ENCODE measurements at regions not wholly inside any gene's neighbourhood (a gene's known extent, or its start where the extent isn't known, plus 50 kb on each side); places are given as distances from the start of the nearest gene placed in this dataset.

DNA sequence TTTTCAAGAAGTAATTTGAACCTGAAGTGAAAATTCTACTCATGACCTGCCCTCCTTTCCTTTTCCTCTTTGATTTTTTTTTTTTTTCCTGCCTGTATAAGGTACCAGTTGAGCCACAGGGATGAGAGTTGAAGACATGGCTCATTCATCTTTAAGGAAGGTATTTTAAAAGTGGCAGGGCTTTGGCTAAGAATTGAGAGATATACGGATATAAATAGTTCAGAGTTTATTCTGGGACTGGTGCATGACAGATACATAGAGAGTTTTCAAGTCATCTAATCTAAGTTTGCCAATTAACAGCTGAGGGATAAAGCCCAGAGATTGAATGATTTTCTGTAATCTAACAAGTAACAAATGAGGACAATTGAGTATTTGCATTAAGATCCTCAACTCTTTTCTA lies 69.8 kb downstream of the BTBD3 start:
- Histone ChIP-seq H3K27ac (no peak overlapping the region), H3K4me3 (no peak overlapping the region), H3K36me3 (no peaks in the 10 kb centered on the region), H3K27me3 (replicated peaks in 1 of 7) (no peaks in the 10 kb centered on the region), H3K9me3 (no peaks in the 10 kb centered on the region), H3K4me1 (no peaks in the 10 kb centered on the region)
- DNase-seq = no peak
- intact Hi-C loops (cut with DNase I; ENCODE audit: low total_unique reads) = no loop called here
- TF ChIP-seq POLR2AphosphoS5 (IDR thresholded peaks at IDR 0.05) (no peak), POLR2A (IDR thresholded peaks at IDR 0.05) (no peak), CTCF (IDR thresholded peaks at IDR 0.05 in 8 of 11, conservative IDR thresholded peaks at IDR 0.05 in 3 of 11) (no peak)
- 82 to 91% (median 88%) methylated on average over 1 of the region's 1 CpG for WGBS, 5 donors

- DNase-seq = no peak
- H3K36me3 ChIP-seq = no peaks in the 10 kb centered on the region
- no peak overlapping the region for H3K27ac ChIP-seq
- H3K27me3 ChIP-seq (replicated peaks in 1 of 7) = no peaks in the 10 kb centered on the region
- no peak overlapping the region for H3K4me3 ChIP-seq
- WGBS, 5 donors = 87 to 97% (median 95%) methylated on average over 7 of the region's 7 CpGs
- H3K9me3 ChIP-seq = no peaks in the 10 kb centered on the region
- no peaks in the 10 kb centered on the region for H3K4me1 ChIP-seq
- intact Hi-C loops (cut with DNase I; ENCODE audit: low total_unique reads) = no loop called here
- TF ChIP-seq CTCF (IDR thresholded peaks at IDR 0.05 in 8 of 11, conservative IDR thresholded peaks at IDR 0.05 in 3 of 11) (no peak), POLR2AphosphoS5 (IDR thresholded peaks at IDR 0.05) (no peak), POLR2A (IDR thresholded peaks at IDR 0.05) (no peak)
Measured at GRCh38 chr20:11989018-11989771, 71.5 kb downstream of the BTBD3 start.

- 77 to 88% (median 83%) methylated on average over 2 of the region's 2 CpGs for whole genome bisulfite sequencing, 5 donors
- Histone ChIP-seq H3K27ac (no peak overlapping the region), H3K9me3 (no peaks in the 10 kb centered on the region), H3K36me3 (no peaks in the 10 kb centered on the region), H3K4me3 (no peak overlapping the region), H3K4me1 (no peaks in the 10 kb centered on the region), H3K27me3 (replicated peaks in 1 of 7) (no peaks in the 10 kb centered on the region)
- intact Hi-C loops (cut with DNase I; ENCODE audit: low total_unique reads) = no loop called here
- TF ChIP-seq POLR2A (IDR thresholded peaks at IDR 0.05) = no peak
- TF ChIP-seq POLR2AphosphoS5 (IDR thresholded peaks at IDR 0.05) = no peak
- TF ChIP-seq CTCF (IDR thresholded peaks at IDR 0.05 in 8 of 11, conservative IDR thresholded peaks at IDR 0.05 in 3 of 11) = no peak
- DNase-seq = no peak
Measured at GRCh38 chr20:11992426-11992825, 74.7 kb downstream of the BTBD3 start.

GRCh38 chr20:11993886-11994461 lies 76.3 kb downstream of the BTBD3 start:
- intact Hi-C loops (cut with DNase I; ENCODE audit: low total_unique reads) = no loop called here
- TF ChIP-seq CTCF (IDR thresholded peaks at IDR 0.05 in 8 of 11, conservative IDR thresholded peaks at IDR 0.05 in 3 of 11) = no peak
- WGBS, 5 donors = 57 to 82% (median 72%) methylated on average over 7 of the region's 7 CpGs
- H3K4me1 ChIP-seq = no peaks in the 10 kb centered on the region
- no peak overlapping the region for H3K4me3 ChIP-seq
- H3K27ac ChIP-seq = no peak overlapping the region
- no peaks in the 10 kb centered on the region for H3K9me3 ChIP-seq
- H3K36me3 ChIP-seq = no peaks in the 10 kb centered on the region
- no peak for DNase-seq
- no peaks in the 10 kb centered on the region for H3K27me3 ChIP-seq (replicated peaks in 1 of 7)
